Small intestine (tissue), 7 donors: ENCODE measurements at regions not wholly inside any gene's neighbourhood (a gene's known extent, or its start where the extent isn't known, plus 50 kb on each side); places are given as distances from the start of the nearest gene placed in this dataset.

Source experiments
- DNase-seq, 2 donors: peaks; one replicate each; pipeline versions ENCODE4 v3.0.0 to v3.0.0-alpha.2; 2013
- FAIRE-seq: peaks from 2 replicates; lab custom pipeline; 2012; peaks lifted over from hg19 to GRCh38; lab: Jason Lieb, UNC
- H3K27ac ChIP-seq, 3 donors: one replicate each; pipeline ENCODE4 v1.5.1; 2013; ENCODE audit warnings: low read length in 2 of 3, mild to moderate bottlenecking in 2 of 3, control low read depth in 1 of 3, inconsistent platforms in 1 of 3, low read depth in 1 of 3, moderate library complexity in 1 of 3
- H3K27me3 ChIP-seq, 3 donors: one replicate each; pipeline ENCODE4 v1.6.1; 2013; ENCODE audit warnings: low read length in 3 of 3, inconsistent platforms in 1 of 3; ENCODE audit not compliant: control insufficient read depth in 3 of 3, insufficient read depth in 3 of 3
- H3K36me3 ChIP-seq, 3 donors: one replicate each; pipeline ENCODE4 v1.6.1; 2013; ENCODE audit warnings: low read length in 3 of 3, inconsistent platforms in 1 of 3, low read depth in 1 of 3, mild to moderate bottlenecking in 1 of 3, moderate library complexity in 1 of 3; ENCODE audit not compliant: control insufficient read depth in 3 of 3, insufficient read depth in 2 of 3
- H3K4me1 ChIP-seq, 3 donors: one replicate each; pipeline ENCODE4 v1.6.1; 2013; ENCODE audit warnings: low read length in 2 of 3, inconsistent platforms in 1 of 3, low read depth in 1 of 3, mild to moderate bottlenecking in 1 of 3, moderate library complexity in 1 of 3; ENCODE audit not compliant: control insufficient read depth in 3 of 3, insufficient read depth in 2 of 3
- H3K4me3 ChIP-seq, 3 donors: one replicate each; pipeline ENCODE4 v1.5.1; 2013; ENCODE audit warnings: low read length in 3 of 3, control low read depth in 1 of 3, inconsistent platforms in 1 of 3, low read depth in 1 of 3, mild to moderate bottlenecking in 1 of 3, moderate library complexity in 1 of 3
- H3K9me3 ChIP-seq, 2 donors: one replicate each; pipeline ENCODE4 v1.6.1; 2013; ENCODE audit warnings: low read depth in 1 of 2, low read length in 1 of 2; ENCODE audit not compliant: control insufficient read depth in 2 of 2, insufficient read depth in 1 of 2
- WGBS, 3 donors: extraction: QIAGEN DNeasy Blood & Tissue Kit; methylation state at CpG; one replicate each; pipeline ENCODE4 v1.1.7; 2013; 5-methylcytosine and 5-hydroxymethylcytosine counted together
- donor health status: healthy with polysubstance abuse.
- donor health status: control.
- donor health status: control.
- donor health status: Bipolar disorder and iron deficiency.
- donor health status: healthy.

GRCh38 chr20:48234951-48235350, 449.7 kb upstream of the SULF2 start:
- FAIRE-seq (no peak), DNase-seq (no peak)
- Histone ChIP-seq H3K4me1 (no peaks in the 10 kb centered on the region), H3K27ac (no peak overlapping the region), H3K36me3 (no peaks in the 10 kb centered on the region), H3K9me3 (peaks cover 0 to 10% of the 10 kb centered on the region in 2 donors), H3K4me3 (no peak overlapping the region), H3K27me3 (peaks cover 0 to 7% (median 0%) of the 10 kb centered on the region in 3 donors)
- WGBS, 3 donors = 89 to 91% (median 91%) methylated on average over 6 of the region's 6 CpGs

GRCh38 chr20:48231253-48231930, 446.1 kb upstream of the SULF2 start:
- H3K27ac ChIP-seq = no peak overlapping the region
- no peak for FAIRE-seq
- DNase-seq = no peak
- no peaks in the 10 kb centered on the region for H3K36me3 ChIP-seq
- peaks cover 0 to 7% (median 0%) of the 10 kb centered on the region in 3 donors for H3K27me3 ChIP-seq
- no peak overlapping the region for H3K4me3 ChIP-seq
- no peaks in the 10 kb centered on the region for H3K4me1 ChIP-seq
- 66 to 94% (median 93%) methylated on average over 4 of the region's 4 CpGs for WGBS, 3 donors
- H3K9me3 ChIP-seq = peaks cover 0 to 10% of the 10 kb centered on the region in 2 donors

- Histone ChIP-seq H3K4me3 (no peak overlapping the region), H3K27ac (no peak overlapping the region), H3K36me3 (no peaks in the 10 kb centered on the region), H3K9me3 (peaks cover 0 to 5% of the 10 kb centered on the region in 2 donors), H3K4me1 (no peaks in the 10 kb centered on the region), H3K27me3 (peaks cover 0 to 7% (median 0%) of the 10 kb centered on the region in 3 donors)
- DNase-seq (no peak), FAIRE-seq (no peak)
- 64 to 67% (median 67%) methylated on average over 5 of the region's 5 CpGs for WGBS, 3 donors
Observed at GRCh38 chr20:48230216-48230615, 444.9 kb upstream of the SULF2 start.

GRCh38 chr20:48227381-48227780, 442.1 kb upstream of the SULF2 start:
- peaks cover 0 to 7% (median 0%) of the 10 kb centered on the region in 3 donors for H3K27me3 ChIP-seq
- H3K27ac ChIP-seq = no peak overlapping the region
- 60 to 86% (median 64%) methylated on average over 5 of the region's 5 CpGs for WGBS, 3 donors
- FAIRE-seq (no peak), DNase-seq (no peak)
- no peaks in the 10 kb centered on the region for H3K4me1 ChIP-seq
- peaks cover 0 to 5% of the 10 kb centered on the region in 2 donors for H3K9me3 ChIP-seq
- no peak overlapping the region for H3K4me3 ChIP-seq
- H3K36me3 ChIP-seq = no peaks in the 10 kb centered on the region

- FAIRE-seq (no peak), DNase-seq (no peak)
- Histone ChIP-seq H3K27ac (no peak overlapping the region), H3K36me3 (no peaks in the 10 kb centered on the region), H3K9me3 (peaks cover 0 to 5% of the 10 kb centered on the region in 2 donors), H3K27me3 (peaks cover 0 to 7% (median 0%) of the 10 kb centered on the region in 3 donors), H3K4me3 (no peak overlapping the region), H3K4me1 (no peaks in the 10 kb centered on the region)
- 92 to 93% (median 92%) methylated on average over 5 of the region's 5 CpGs for whole genome bisulfite sequencing, 3 donors
Observed at GRCh38 chr20:48226642-48227041, 441.4 kb upstream of the SULF2 start.

GRCh38 chr20:48224533-48225050, 439.3 kb upstream of the SULF2 start:
- Histone ChIP-seq H3K9me3 (no peaks in the 10 kb centered on the region), H3K27me3 (no peaks in the 10 kb centered on the region), H3K27ac (no peak overlapping the region), H3K4me3 (no peak overlapping the region), H3K4me1 (no peaks in the 10 kb centered on the region), H3K36me3 (no peaks in the 10 kb centered on the region)
- 55 to 60% (median 58%) methylated on average over 6 of the region's 6 CpGs for WGBS, 3 donors
- FAIRE-seq (no peak), DNase-seq (no peak)

- Histone ChIP-seq H3K36me3 (no peaks in the 10 kb centered on the region), H3K4me3 (no peak overlapping the region), H3K27ac (no peak overlapping the region), H3K27me3 (no peaks in the 10 kb centered on the region), H3K9me3 (no peaks in the 10 kb centered on the region), H3K4me1 (no peaks in the 10 kb centered on the region)
- FAIRE-seq (no peak), DNase-seq (no peak)
- 89 to 93% (median 90%) methylated on average over 14 of the region's 14 CpGs for WGBS, 3 donors
Observed at GRCh38 chr20:48223715-48224114, 438.4 kb upstream of the SULF2 start.

- no peaks in the 10 kb centered on the region for H3K4me1 ChIP-seq
- DNase-seq (no peak), FAIRE-seq (no peak)
- no peak overlapping the region for H3K4me3 ChIP-seq
- H3K36me3 ChIP-seq = no peaks in the 10 kb centered on the region
- 85 to 91% (median 90%) methylated on average over 8 of the region's 8 CpGs for WGBS, 3 donors
- no peak overlapping the region for H3K27ac ChIP-seq
- no peaks in the 10 kb centered on the region for H3K9me3 ChIP-seq
- H3K27me3 ChIP-seq = no peaks in the 10 kb centered on the region
Observed at GRCh38 chr20:48222595-48223180, 437.4 kb upstream of the SULF2 start.
